ENCODE measurements at regions not wholly inside any gene's neighbourhood (a gene's known extent, or its start where the extent isn't known, plus 50 kb on each side); places are given as distances from the start of the nearest gene placed in this dataset.
"Not testable (repeated sequence)": the region's sequence is repeated elsewhere in the genome, so short reads cannot be mapped to it uniquely, and the experiment has no call there.

GRCh38 chr5:102154791-102155605, 141.1 kb downstream of the SLCO4C1 start:
- DNase-seq (ENCODE audit: low read depth in 4 of 4, low spot score in 3 of 4) = not testable (repeated sequence)

GRCh38 chr5:102154291-102154690, 141.8 kb downstream of the SLCO4C1 start:
- no peak for DNase-seq (ENCODE audit: low read depth in 4 of 4, low spot score in 3 of 4)

DNA sequence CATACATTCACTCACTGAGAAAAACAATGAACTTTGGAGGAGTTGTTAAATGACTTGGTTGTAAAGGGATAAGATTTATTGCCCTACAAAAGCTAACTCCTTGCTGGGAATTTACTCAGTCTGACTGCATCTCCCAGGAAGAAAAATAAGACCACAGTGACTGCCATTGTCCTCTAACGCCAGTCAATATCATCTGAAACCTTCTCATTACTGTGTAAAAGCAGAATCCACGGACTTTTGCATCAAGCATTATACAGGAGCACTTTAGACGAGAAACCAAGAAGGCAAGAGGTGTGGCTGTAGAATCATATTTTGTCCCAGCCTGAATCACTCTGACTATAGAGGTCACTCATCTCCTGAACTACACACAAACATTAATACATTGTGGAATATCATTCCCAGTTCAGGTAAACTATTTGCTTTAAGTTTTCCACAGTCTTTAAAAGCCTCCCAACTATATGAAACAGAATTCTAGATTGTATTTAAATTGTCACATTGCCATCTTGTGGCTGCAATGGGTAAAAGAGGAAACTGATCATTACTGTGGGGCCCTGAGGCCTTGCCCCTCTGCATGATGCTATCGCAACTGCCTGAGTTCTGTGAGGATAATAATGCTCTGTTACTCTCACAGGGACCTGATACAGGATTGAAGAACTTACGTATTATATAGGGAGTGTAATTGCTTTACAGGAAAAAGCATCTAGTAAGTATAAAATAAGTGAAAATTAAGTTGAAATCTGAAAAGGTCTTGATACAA, 142.9 kb downstream of the SLCO4C1 start:
- DNase-seq (ENCODE audit: low read depth in 4 of 4, low spot score in 3 of 4) = peak in 1 of 4 donors; percentile 15

GRCh38 chr5:102139029-102139428, 157.1 kb downstream of the SLCO4C1 start:
- no peak for DNase-seq (ENCODE audit: low read depth in 4 of 4, low spot score in 3 of 4)

DNA sequence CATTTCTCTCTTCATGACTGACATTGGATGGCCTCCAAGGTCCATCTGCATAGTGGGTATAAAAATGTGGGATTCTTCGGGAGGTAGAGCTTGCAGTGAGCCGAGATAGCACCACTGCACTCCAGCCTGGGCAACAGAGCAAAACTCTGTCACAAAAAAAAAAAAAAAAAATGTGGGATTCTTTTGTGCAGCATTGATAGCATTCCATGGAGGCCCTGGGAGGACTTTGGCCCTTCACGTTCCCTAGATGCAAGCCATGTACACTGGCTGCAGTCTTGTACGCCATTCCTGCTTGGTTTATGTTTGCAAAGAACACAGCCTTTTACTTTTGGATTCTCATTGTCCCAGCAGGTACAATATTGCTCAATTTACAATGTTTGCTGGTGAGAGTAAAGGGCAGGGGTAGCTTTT, 157.8 kb downstream of the SLCO4C1 start:
- DNase-seq (ENCODE audit: low read depth in 4 of 4, low spot score in 3 of 4) = no peak

GRCh38 chr5:102130890-102131289, 165.2 kb downstream of the SLCO4C1 start:
- no peak for DNase-seq (ENCODE audit: low read depth in 4 of 4, low spot score in 3 of 4)

- DNase-seq (ENCODE audit: low read depth in 4 of 4, low spot score in 3 of 4) = no peak
Measured at GRCh38 chr5:102130386-102130785, 165.7 kb downstream of the SLCO4C1 start.

DNA sequence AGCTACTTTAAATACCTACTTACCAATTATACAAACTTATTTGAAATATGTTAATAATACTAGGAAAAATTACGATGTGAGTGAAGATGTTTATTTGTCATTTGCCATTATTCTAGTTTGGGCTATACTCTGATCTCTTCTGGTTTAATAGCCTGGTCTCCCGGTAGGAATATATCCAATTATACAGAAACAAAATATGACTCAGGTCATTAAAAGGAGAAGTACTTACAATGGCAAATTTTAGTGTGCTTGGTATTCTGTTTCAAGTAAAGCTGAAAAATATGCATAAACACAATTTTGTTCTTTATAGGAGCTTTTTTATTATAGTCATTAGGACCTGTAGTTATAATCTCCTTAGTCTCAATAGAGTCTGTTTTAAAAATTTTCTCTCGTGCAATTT, 176.8 kb downstream of the SLCO4C1 start:
- DNase-seq (ENCODE audit: low read depth in 4 of 4, low spot score in 3 of 4) = no peak

DNA sequence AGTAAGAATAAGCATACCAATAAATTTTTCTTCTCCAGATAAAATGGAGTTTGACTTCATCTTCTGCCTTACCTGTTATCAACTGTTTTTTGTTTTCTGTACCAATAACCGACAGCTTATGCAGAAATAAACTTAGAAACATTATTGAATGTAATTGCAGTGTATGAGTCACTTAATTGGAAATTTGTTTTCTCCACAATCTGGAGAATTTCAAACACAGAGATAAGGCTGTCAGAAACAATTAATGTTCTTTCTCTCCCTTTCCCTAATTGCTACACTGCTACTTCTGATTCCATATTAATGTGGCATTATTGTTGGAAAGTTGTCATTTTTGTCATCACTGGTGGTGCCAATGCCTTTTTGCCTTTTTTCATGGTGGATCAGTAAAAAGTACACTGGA, 180.3 kb downstream of the SLCO4C1 start:
- DNase-seq (ENCODE audit: low read depth in 4 of 4, low spot score in 3 of 4) = no peak

DNA sequence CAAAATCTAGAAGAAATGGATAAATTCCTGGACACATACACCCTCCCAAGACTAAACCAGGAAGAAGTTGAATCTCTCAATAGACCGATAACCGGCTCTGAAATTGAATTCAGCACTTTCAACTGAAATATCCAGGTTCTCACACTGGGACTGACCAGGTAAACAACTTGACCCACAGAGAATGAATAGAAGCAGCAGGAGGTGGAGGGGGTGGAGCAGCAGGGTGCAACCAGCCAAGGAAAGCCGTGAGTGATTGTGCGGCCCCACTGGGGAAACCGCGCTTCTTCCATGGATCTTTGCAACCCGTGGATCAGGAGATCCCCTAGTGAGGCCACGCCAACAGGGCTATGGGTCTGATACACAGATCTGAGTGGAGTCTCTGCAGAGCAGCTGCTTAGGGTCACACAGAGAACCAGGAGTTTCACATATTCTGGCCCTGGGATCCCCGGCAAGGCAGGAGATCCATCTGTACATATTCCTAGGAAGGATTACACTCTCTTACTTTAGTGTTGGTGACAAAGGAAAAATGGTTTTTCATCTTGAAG, 181.5 kb downstream of the SLCO4C1 start:
- DNase-seq (ENCODE audit: low read depth in 4 of 4, low spot score in 3 of 4) = no peak

- DNase-seq (ENCODE audit: low read depth in 4 of 4, low spot score in 3 of 4) = no peak
Measured at GRCh38 chr5:102107865-102108264, 188.2 kb downstream of the SLCO4C1 start.

GRCh38 chr5:102106599-102106998, 189.5 kb downstream of the SLCO4C1 start:
- no peak for DNase-seq (ENCODE audit: low read depth in 4 of 4, low spot score in 3 of 4)

GRCh38 chr5:102099766-102100331, 196.2 kb downstream of the SLCO4C1 start:
- peak in 3 of 4 donors; percentile 2 to 14 (median 5) for DNase-seq (ENCODE audit: low read depth in 4 of 4, low spot score in 3 of 4)

DNA sequence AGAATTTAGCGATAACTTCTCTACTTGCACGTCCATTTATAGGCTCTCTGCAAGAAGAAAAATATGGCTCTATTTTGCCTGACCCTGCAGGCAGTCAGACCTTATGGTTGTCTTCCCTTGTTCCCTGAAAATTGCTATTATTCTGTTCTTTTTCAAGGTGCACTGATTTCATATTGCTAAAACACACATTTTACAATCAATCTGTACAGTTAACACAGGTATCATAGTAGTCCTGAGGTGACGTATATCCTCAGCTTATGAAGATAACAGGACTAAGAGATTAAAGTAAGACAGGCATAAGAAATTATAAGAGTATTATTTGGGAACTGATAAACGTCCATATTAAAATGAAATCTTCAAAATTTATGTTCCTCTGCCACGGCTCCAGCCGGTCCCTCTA, 197.0 kb downstream of the SLCO4C1 start:
- DNase-seq (ENCODE audit: low read depth in 4 of 4, low spot score in 3 of 4) = not testable (repeated sequence)

DNA sequence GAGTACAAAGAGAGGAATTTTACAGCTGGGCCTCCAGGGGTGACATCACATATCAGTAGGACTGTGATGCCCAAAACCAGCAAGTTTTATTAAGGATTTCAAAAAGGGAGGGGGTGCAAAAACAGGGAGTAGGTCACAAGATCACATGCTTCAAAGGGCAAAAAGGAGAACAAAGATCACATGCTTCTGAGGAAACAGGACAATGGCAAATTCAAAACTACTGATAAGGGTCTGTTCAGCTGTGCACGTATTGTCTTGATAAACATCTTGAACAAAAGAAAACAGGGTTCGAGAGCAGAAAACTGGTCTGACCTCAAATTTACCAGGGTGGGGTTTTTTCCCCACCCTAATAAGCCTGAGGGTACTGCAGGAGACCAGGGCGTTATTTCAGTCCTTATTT, 197.5 kb downstream of the SLCO4C1 start:
- DNase-seq (ENCODE audit: low read depth in 4 of 4, low spot score in 3 of 4) = not testable (repeated sequence)

DNA sequence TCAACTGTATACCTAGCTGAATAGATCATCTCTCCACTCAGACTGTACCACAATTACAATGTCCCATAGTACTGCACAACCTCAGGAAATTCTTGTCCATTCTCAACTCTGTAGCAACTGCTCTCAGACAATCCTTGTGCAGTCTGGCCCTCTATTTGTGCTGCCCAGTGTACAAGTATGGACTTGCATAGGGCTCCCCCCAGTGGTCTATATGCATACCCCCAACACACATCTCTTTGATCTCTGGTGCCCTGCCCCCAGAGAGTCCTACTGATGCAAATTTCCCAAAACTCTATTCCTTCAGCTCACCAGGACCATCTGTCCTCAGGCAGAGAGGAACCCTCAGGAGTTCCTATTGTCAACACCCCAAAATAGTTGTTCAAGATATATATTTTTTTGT, 205.3 kb downstream of the SLCO4C1 start:
- no peak for DNase-seq (ENCODE audit: low read depth in 4 of 4, low spot score in 3 of 4)

GRCh38 chr5:102089883-102090282, 206.2 kb downstream of the SLCO4C1 start:
- DNase-seq (ENCODE audit: low read depth in 4 of 4, low spot score in 3 of 4) = no peak

- DNase-seq (ENCODE audit: low read depth in 4 of 4, low spot score in 3 of 4) = no peak
Measured at GRCh38 chr5:102087906-102088305, 208.2 kb downstream of the SLCO4C1 start.

GRCh38 chr5:102080288-102080687, 215.8 kb downstream of the SLCO4C1 start:
- DNase-seq (ENCODE audit: low read depth in 4 of 4, low spot score in 3 of 4) = no peak

DNA sequence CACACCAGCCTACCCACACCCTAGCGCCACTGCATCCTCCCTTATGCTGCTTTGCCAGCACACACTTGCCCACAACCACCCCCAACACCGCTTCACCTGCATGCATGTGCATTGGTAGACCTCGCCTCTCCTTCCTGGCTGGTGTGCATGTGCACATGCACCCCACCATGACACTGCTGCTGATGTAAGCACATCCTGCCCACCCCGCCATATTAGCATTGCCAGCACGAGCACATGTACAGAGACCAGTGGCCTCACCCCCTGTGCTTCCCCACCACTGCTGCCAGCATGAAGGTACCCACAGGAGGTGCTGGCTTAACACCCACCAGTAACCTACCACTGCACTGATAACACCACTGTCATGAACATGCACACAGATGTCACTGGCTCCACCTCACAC, 218.2 kb downstream of the SLCO4C1 start:
- DNase-seq (ENCODE audit: low read depth in 4 of 4, low spot score in 3 of 4) = no peak

DNA sequence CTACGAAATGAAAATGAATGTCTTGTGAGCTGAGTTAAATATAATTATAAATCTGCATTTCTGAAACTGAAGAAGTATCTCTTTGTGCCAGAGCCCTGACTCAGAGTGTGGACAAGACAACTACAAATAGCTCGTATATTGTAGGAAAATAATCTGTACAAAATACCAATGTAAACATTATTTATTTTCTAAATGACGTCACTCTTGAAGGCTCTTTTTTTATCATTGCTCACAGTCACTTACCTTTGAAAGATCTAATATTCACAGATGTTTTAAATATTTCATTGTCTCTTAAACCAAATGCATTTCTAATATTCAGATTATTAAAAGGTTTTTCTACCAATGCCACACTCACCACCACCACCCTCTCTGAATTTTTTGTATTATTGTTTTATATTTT, 226.1 kb downstream of the SLCO4C1 start:
- no peak for DNase-seq (ENCODE audit: low read depth in 4 of 4, low spot score in 3 of 4)
